DND-41 (cell line): ENCODE measurements at regions not wholly inside any gene's neighbourhood (a gene's known extent, or its start where the extent isn't known, plus 50 kb on each side); places are given as distances from the start of the nearest gene placed in this dataset.

Source experiments
- ATAC-seq: fragments of 200-7000 bp; cut with Tn5 transposase; 3 replicates; pipeline ENCODE4 v1.9.1; 2021; ENCODE audit warnings: low read depth; ENCODE audit not compliant: insufficient read depth
- DNase-seq: peaks from one replicate; pipeline ENCODE4 v3.0.0-alpha.2; 2020
- H2AFZ ChIP-seq: 2 replicates; pipeline ENCODE4 v1.6.0; 2012; ENCODE audit warnings: low read depth, low read length
- H3K27ac ChIP-seq: 2 replicates; pipeline ENCODE4 v1.5.1; 2012; ENCODE audit warnings: low read length, inconsistent platforms
- H3K27me3 ChIP-seq: fragments of 200-600 bp; sonication (generic); 2 replicates; pipeline ENCODE4 v1.6.0; 2012; ENCODE audit warnings: low read length, mild to moderate bottlenecking, inconsistent platforms; ENCODE audit not compliant: insufficient read depth, poor library complexity
- H3K36me3 ChIP-seq: 2 replicates; pipeline ENCODE4 v1.5.1; 2012; ENCODE audit warnings: low read length, inconsistent platforms; ENCODE audit not compliant: insufficient read depth
- H3K4me1 ChIP-seq: 2 replicates; pipeline ENCODE4 v1.5.1; 2012; ENCODE audit warnings: mild to moderate bottlenecking, low read length; ENCODE audit not compliant: insufficient read depth
- H3K4me2 ChIP-seq: 2 replicates; pipeline ENCODE4 v1.6.0; 2012; ENCODE audit warnings: mild to moderate bottlenecking, moderate library complexity, low read length, inconsistent platforms; ENCODE audit not compliant: insufficient read depth
- H3K4me3 ChIP-seq, 2 experiments: fragments of 200-600 bp in 1 of 2; shearing (Covaris generic) in 1 of 2; 2 replicates each; pipeline ENCODE4 v1.5.1; 2012 to 2016; ENCODE audit warnings: inconsistent platforms in 2 of 2, low read length in 2 of 2, mild to moderate bottlenecking in 2 of 2, low read depth in 1 of 2, moderate library complexity in 1 of 2
- H3K79me2 ChIP-seq: 2 replicates; pipeline ENCODE4 v1.6.0; 2012; ENCODE audit warnings: low read length, inconsistent platforms; ENCODE audit not compliant: insufficient read depth
- H3K9ac ChIP-seq: 2 replicates; pipeline ENCODE4 v1.6.0; 2012; ENCODE audit warnings: low read depth, mild to moderate bottlenecking, inconsistent platforms, low read length, moderate library complexity
- H3K9me3 ChIP-seq: 2 replicates; pipeline ENCODE4 v1.5.1; 2012; ENCODE audit warnings: low read length, moderate library complexity, mild to moderate bottlenecking, inconsistent platforms; ENCODE audit not compliant: insufficient read depth, severe bottlenecking
- H4K20me1 ChIP-seq: 2 replicates; pipeline ENCODE4 v1.6.0; 2012; ENCODE audit warnings: low read length; ENCODE audit not compliant: insufficient read depth
- EZH2 ChIP-seq: IDR thresholded peaks from 3 replicates; pipeline ENCODE4 v1.6.1; 2012; ENCODE audit warnings: borderline replicate concordance, low read depth, mild to moderate bottlenecking, moderate library complexity, low read length, inconsistent platforms; ENCODE audit not compliant: severe bottlenecking
- TF ChIP-seq, protein P1 (sequence below): IDR thresholded peaks from 2 replicates; pipeline ENCODE4 v1.5.1; 2012; ENCODE audit warnings: borderline replicate concordance, low read length, moderate library complexity, mild to moderate bottlenecking; ENCODE audit not compliant: poor library complexity, severe bottlenecking; ENCODE audit errors: extremely low read depth

DNA sequence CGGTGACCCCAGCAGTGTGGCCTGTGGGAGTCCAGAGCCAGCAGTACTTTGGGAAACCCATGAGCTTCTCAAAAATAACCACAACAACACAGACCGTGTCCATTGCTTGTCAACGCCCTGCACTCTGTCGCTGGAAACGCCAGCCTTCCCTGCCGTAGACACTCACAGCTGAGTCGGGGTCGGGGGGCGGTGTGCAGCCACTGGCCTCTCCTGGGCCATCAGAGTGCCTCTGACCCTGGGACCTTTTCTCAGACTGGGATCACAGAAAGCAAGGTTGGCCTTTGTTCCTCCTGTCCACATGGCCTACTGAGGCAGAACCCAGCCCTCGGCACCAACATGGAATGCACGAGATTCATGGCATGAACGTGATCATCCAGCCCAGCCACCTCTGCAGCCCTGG, 95.7 kb downstream of the TUBA3C start:
- no peak overlapping the region for H2AFZ ChIP-seq
- peaks cover 9% of the 10 kb centered on the region for H3K9me3 ChIP-seq
- H3K4me3 ChIP-seq = no peak overlapping the region
- H3K79me2 ChIP-seq = no peaks in the 10 kb centered on the region
- ATAC-seq (no peak), DNase-seq (no peak)
- H4K20me1 ChIP-seq = no peaks in the 10 kb centered on the region
- no peaks in the 10 kb centered on the region for H3K4me1 ChIP-seq
- no peak overlapping the region for H3K27ac ChIP-seq
- no peaks in the 10 kb centered on the region for H3K27me3 ChIP-seq
- no peak overlapping the region for H3K4me2 ChIP-seq
- no peak for TF ChIP-seq EZH2
- TF ChIP-seq, protein P1, sequence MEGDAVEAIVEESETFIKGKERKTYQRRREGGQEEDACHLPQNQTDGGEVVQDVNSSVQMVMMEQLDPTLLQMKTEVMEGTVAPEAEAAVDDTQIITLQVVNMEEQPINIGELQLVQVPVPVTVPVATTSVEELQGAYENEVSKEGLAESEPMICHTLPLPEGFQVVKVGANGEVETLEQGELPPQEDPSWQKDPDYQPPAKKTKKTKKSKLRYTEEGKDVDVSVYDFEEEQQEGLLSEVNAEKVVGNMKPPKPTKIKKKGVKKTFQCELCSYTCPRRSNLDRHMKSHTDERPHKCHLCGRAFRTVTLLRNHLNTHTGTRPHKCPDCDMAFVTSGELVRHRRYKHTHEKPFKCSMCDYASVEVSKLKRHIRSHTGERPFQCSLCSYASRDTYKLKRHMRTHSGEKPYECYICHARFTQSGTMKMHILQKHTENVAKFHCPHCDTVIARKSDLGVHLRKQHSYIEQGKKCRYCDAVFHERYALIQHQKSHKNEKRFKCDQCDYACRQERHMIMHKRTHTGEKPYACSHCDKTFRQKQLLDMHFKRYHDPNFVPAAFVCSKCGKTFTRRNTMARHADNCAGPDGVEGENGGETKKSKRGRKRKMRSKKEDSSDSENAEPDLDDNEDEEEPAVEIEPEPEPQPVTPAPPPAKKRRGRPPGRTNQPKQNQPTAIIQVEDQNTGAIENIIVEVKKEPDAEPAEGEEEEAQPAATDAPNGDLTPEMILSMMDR = no peak
- H3K36me3 ChIP-seq = no peaks in the 10 kb centered on the region
- H3K9ac ChIP-seq = no peak overlapping the region

DNA sequence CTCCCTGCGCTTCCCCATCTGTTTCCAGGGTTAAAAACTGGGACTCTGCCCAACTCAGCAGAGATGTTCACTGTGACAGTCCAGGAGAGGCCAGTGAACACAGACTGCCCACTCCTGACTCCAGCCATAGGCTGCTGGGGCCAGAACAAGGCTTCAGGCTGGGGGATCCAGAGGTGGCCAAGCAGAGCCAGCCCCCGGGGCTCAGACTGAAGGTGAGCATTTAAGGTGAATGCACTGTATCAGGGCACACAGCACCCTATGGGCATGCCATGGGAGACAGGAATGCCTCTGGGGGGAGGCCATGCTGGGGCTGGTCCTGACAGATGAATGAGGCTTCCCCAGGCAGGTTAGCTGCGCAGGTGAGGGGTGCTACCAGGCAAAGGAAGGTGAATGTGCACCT, 96.4 kb downstream of the TUBA3C start:
- no peaks in the 10 kb centered on the region for H3K36me3 ChIP-seq
- no peak overlapping the region for H3K9ac ChIP-seq
- H4K20me1 ChIP-seq = no peaks in the 10 kb centered on the region
- ATAC-seq (no peak), DNase-seq (no peak)
- TF ChIP-seq, protein P1 = no peak
- no peak for TF ChIP-seq EZH2
- no peaks in the 10 kb centered on the region for H3K4me1 ChIP-seq
- H3K9me3 ChIP-seq = peaks cover 9% of the 10 kb centered on the region
- H3K4me3 ChIP-seq = no peak overlapping the region
- no peak overlapping the region for H3K4me2 ChIP-seq
- no peak overlapping the region for H3K27ac ChIP-seq
- no peak overlapping the region for H2AFZ ChIP-seq
- no peaks in the 10 kb centered on the region for H3K79me2 ChIP-seq
- H3K27me3 ChIP-seq = no peaks in the 10 kb centered on the region

DNA sequence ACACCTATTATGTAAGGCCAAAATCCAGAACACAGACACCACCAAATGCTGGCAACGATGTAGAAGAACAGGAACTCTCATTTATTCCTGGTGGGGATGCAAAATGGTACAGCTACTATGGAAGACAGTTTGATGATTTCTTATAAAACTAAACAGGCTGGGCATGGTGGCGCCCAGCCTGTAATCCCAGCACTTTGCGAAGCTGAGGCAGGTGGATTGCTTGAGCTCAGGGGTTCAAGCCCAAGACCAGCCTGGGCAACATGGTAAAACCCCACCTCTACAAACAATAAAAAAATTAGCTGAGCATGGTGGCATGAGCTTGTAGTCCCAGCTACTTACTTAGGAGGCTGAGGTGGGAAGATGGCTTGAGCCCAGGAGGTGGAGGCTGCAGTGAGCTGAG, 98.3 kb downstream of the TUBA3C start:
- DNase-seq (no peak), ATAC-seq (no peak)
- Histone ChIP-seq H4K20me1 (no peaks in the 10 kb centered on the region), H3K79me2 (no peaks in the 10 kb centered on the region), H3K4me1 (no peaks in the 10 kb centered on the region), H3K36me3 (no peaks in the 10 kb centered on the region), H2AFZ (no peak overlapping the region), H3K9ac (no peak overlapping the region), H3K27me3 (no peaks in the 10 kb centered on the region), H3K9me3 (peaks cover 5% of the 10 kb centered on the region), H3K4me2 (no peak overlapping the region), H3K4me3 (no peak overlapping the region), H3K27ac (no peak overlapping the region)
- TF ChIP-seq, protein P1 = no peak
- TF ChIP-seq EZH2 = no peak

GRCh38 chr13:19075418-19075817, 106.2 kb downstream of the TUBA3C start:
- Histone ChIP-seq H2AFZ (no peak overlapping the region), H3K9me3 (no peaks in the 10 kb centered on the region), H3K4me1 (no peaks in the 10 kb centered on the region), H3K4me2 (no peak overlapping the region), H3K9ac (no peak overlapping the region), H3K4me3 (no peak overlapping the region), H3K27me3 (no peaks in the 10 kb centered on the region), H3K27ac (no peak overlapping the region), H3K79me2 (no peaks in the 10 kb centered on the region), H3K36me3 (no peaks in the 10 kb centered on the region), H4K20me1 (no peaks in the 10 kb centered on the region)
- no peak for TF ChIP-seq EZH2
- TF ChIP-seq, protein P1 = no peak
- DNase-seq (no peak), ATAC-seq (no peak)
